WTC11 (cell line): ENCODE measurements at regions not wholly inside any gene's neighbourhood (a gene's known extent, or its start where the extent isn't known, plus 50 kb on each side); places are given as distances from the start of the nearest gene placed in this dataset.

Source experiments
- CTCF ChIP-seq: fragments of 200-600 bp; IDR thresholded peaks from 2 replicates; pipeline ENCODE4 v1.8.0; 2022; ENCODE audit warnings: antibody characterized with exemption
- FOXP4 ChIP-seq: sonication (generic); formaldehyde crosslinking; IDR thresholded peaks from 2 replicates; pipeline ENCODE4 v1.8.0; 2022; ENCODE audit warnings: mild to moderate bottlenecking, missing genetic modification reagents

GRCh38 chr5:159536646-159537045 lies 206.4 kb upstream of the IL12B start:
- TF ChIP-seq CTCF (no peak), FOXP4 (CRISPR knock-in tag) (no peak)
